ELR (cell line): ENCODE measurements at regions not wholly inside any gene's neighbourhood (a gene's known extent, or its start where the extent isn't known, plus 50 kb on each side); places are given as distances from the start of the nearest gene placed in this dataset.
A peak's percentile ranks its signal among the peaks of the same experiment; 100 is the strongest.
"Not testable (repeated sequence)": the region's sequence is repeated elsewhere in the genome, so short reads cannot be mapped to it uniquely, and the experiment has no call there.

ENCODE experiments used
- DNase-seq: peaks from one replicate; pipeline ENCODE4 v3.0.0-alpha.2; 2015; ENCODE audit warnings: low read depth

GRCh38 chr12:89064151-89064550 is 288.1 kb downstream of the DUSP6 start:
- DNase-seq: no peak

GRCh38 chr12:89062996-89063395 is 289.3 kb downstream of the DUSP6 start:
- DNase-seq: no peak

- DNase-seq: no peak
These were observed 292.4 kb downstream of the DUSP6 start for GRCh38 chr12:89059721-89060541.

GRCh38 chr12:89059056-89059455 is 293.2 kb downstream of the DUSP6 start:
- no peak for DNase-seq

GRCh38 chr12:89058402-89058801 is 293.9 kb downstream of the DUSP6 start:
- DNase-seq: no peak

- DNase-seq: not testable (repeated sequence)
These were observed 298.5 kb downstream of the DUSP6 start for GRCh38 chr12:89053817-89054216.

- peak; percentile 79 for DNase-seq
These were observed 301.1 kb downstream of the DUSP6 start for GRCh38 chr12:89051065-89051677.

- no peak for DNase-seq
These were observed 304.4 kb downstream of the DUSP6 start for GRCh38 chr12:89047856-89048418.

GRCh38 chr12:89041078-89041477 is 311.2 kb downstream of the DUSP6 start:
- DNase-seq: no peak

- DNase-seq: peak; percentile 28
These were observed 311.9 kb downstream of the DUSP6 start for GRCh38 chr12:89040146-89040964.

- no peak for DNase-seq
These were observed 313.3 kb downstream of the DUSP6 start for GRCh38 chr12:89038831-89039512.

GRCh38 chr12:89033062-89033461 is 319.2 kb downstream of the DUSP6 start:
- no peak for DNase-seq

GRCh38 chr12:89029961-89030360 is 322.3 kb downstream of the DUSP6 start:
- no peak for DNase-seq

- no peak for DNase-seq
These were observed 327.7 kb downstream of the DUSP6 start for GRCh38 chr12:89024580-89024979.

GRCh38 chr12:89023936-89024335 is 328.4 kb downstream of the DUSP6 start:
- DNase-seq: no peak

- DNase-seq: no peak
These were observed 331.6 kb downstream of the DUSP6 start for GRCh38 chr12:89020689-89021088.

GRCh38 chr12:89020121-89020480 is 332.2 kb downstream of the DUSP6 start:
- no peak for DNase-seq

GRCh38 chr12:89019439-89020120 is 332.7 kb downstream of the DUSP6 start:
- peak; percentile 89 for DNase-seq

GRCh38 chr12:89016970-89017778 is 335.1 kb downstream of the DUSP6 start:
- peak; percentile 87 for DNase-seq

GRCh38 chr12:89015419-89015818 is 336.9 kb downstream of the DUSP6 start:
- DNase-seq: no peak
